ENCODE measurements at regions not wholly inside any gene's neighbourhood (a gene's known extent, or its start where the extent isn't known, plus 50 kb on each side); places are given as distances from the start of the nearest gene placed in this dataset.

GRCh38 chr4:170139764-170140163, 50.0 kb upstream of the AADAT start:
- ATAC-seq (replicated peaks in 1 of 4), result no peak

More at GRCh38 chr4:170139764-170140163, 50.0 kb upstream of the AADAT start:
- Histone ChIP-seq H3K4me3 (ENCODE audit: control insufficient read depth in 1 of 2, extremely low read depth in 1 of 2, low read length in 1 of 2) (no peak overlapping the region), H3K4me1 (ENCODE audit: control insufficient read depth in 1 of 2, extremely low read depth in 1 of 2, insufficient read depth in 2 of 2, low read length in 2 of 2) (peaks cover 0 to 2% of the 10 kb centered on the region in 2 experiments), H3K27ac (ENCODE audit: low read length) (no peak overlapping the region), H3K9me3 (no peaks in the 10 kb centered on the region), H3K27me3 (replicated peaks in 1 of 2; ENCODE audit: control insufficient read depth in 2 of 2, extremely low read depth in 1 of 2, insufficient read depth in 2 of 2, low read length in 1 of 2) (no peaks in the 10 kb centered on the region), H3K36me3 (ENCODE audit: control insufficient read depth in 2 of 2, extremely low read depth in 1 of 2, insufficient read depth in 1 of 2, low read length in 1 of 2) (no peaks in the 10 kb centered on the region)
- Mint-ChIP-seq H3K4me3 (no peak overlapping the region), H3K36me3 (no peaks in the 10 kb centered on the region), H3K27ac (no peak overlapping the region), H3K9me3 (no peaks in the 10 kb centered on the region), H3K4me1 (peaks cover 4 to 7% (median 5%) of the 10 kb centered on the region in 3 donors), H3K27me3 (peaks cover 0 to 12% of the 10 kb centered on the region in 2 donors)
- POLR2A ChIA-PET, result no interaction called here
- WGBS (ENCODE audit: insufficient coverage), result 100% methylated on average over 1 of the region's 4 CpGs
- CTCF ChIA-PET, result no interaction called here
- no peak for DNase-seq

Measured in T-cell (primary cell).